Parathyroid adenoma (tissue), 2 donors: ENCODE measurements at regions not wholly inside any gene's neighbourhood (a gene's known extent, or its start where the extent isn't known, plus 50 kb on each side); places are given as distances from the start of the nearest gene placed in this dataset.

Experiments
- H2AFZ ChIP-seq: fragments of 300-600 bp; sonication (generic); one replicate; pipeline ENCODE4 v1.7.0; 2017; ENCODE audit warnings: antibody characterized with exemption, mild to moderate bottlenecking
- H3K27ac ChIP-seq: fragments of 300-600 bp; sonication (generic); one replicate; pipeline ENCODE4 v1.7.0; 2017
- H3K27me3 ChIP-seq: fragments of 300-600 bp; sonication (generic); one replicate; pipeline ENCODE4 v1.7.0; 2017; ENCODE audit warnings: low read length; ENCODE audit not compliant: control insufficient read depth, insufficient read depth
- H3K36me3 ChIP-seq: fragments of 300-600 bp; sonication (generic); one replicate; pipeline ENCODE4 v1.7.0; 2017; ENCODE audit warnings: low read length; ENCODE audit not compliant: control insufficient read depth, insufficient read depth
- H3K4me1 ChIP-seq: fragments of 300-600 bp; sonication (generic); one replicate; pipeline ENCODE4 v1.7.0; 2017; ENCODE audit warnings: control low read depth
- H3K4me2 ChIP-seq: fragments of 300-600 bp; sonication (generic); one replicate; pipeline ENCODE4 v1.7.0; 2017; ENCODE audit warnings: low read length
- H3K4me3 ChIP-seq: fragments of 300-600 bp; sonication (generic); one replicate; pipeline ENCODE4 v1.7.0; 2017; ENCODE audit warnings: low read depth, low read length
- H3K79me2 ChIP-seq: fragments of 300-600 bp; sonication (generic); one replicate; pipeline ENCODE4 v1.7.0; 2017; ENCODE audit warnings: control low read depth
- H3K9ac ChIP-seq: fragments of 300-600 bp; sonication (generic); one replicate; pipeline ENCODE4 v1.7.0; 2017; ENCODE audit warnings: mild to moderate bottlenecking
- H3K9me3 ChIP-seq: fragments of 300-600 bp; sonication (generic); one replicate; pipeline ENCODE4 v1.7.0; 2017; ENCODE audit warnings: low read length; ENCODE audit not compliant: control insufficient read depth
- CTCF ChIP-seq: fragments of 300-600 bp; sonication (generic); IDR thresholded peaks from one replicate; pipeline ENCODE4 v1.7.0; 2017; ENCODE audit warnings: antibody characterized with exemption, mild to moderate bottlenecking
- donor health status: primary hyperparathyroidism.

- no peak for TF ChIP-seq CTCF
- Histone ChIP-seq H3K27ac (no peak overlapping the region), H3K9me3 (no peaks in the 10 kb centered on the region), H3K79me2 (no peaks in the 10 kb centered on the region), H3K27me3 (no peaks in the 10 kb centered on the region), H3K9ac (no peak overlapping the region), H3K4me1 (no peaks in the 10 kb centered on the region), H3K36me3 (no peaks in the 10 kb centered on the region), H2AFZ (no peak overlapping the region), H3K4me2 (no peak overlapping the region), H3K4me3 (no peak overlapping the region)
Observed at GRCh38 chr4:137722910-137723309, 190.6 kb upstream of the PCDH18 start.

GRCh38 chr4:137711502-137711901, 179.2 kb upstream of the PCDH18 start:
- H3K36me3 ChIP-seq, result no peaks in the 10 kb centered on the region
- H3K4me3 ChIP-seq, result no peak overlapping the region
- no peaks in the 10 kb centered on the region for H3K79me2 ChIP-seq
- no peak overlapping the region for H3K4me2 ChIP-seq
- no peaks in the 10 kb centered on the region for H3K9me3 ChIP-seq
- H3K27ac ChIP-seq, result no peak overlapping the region
- H3K4me1 ChIP-seq, result no peaks in the 10 kb centered on the region
- no peak overlapping the region for H2AFZ ChIP-seq
- no peak for TF ChIP-seq CTCF
- no peaks in the 10 kb centered on the region for H3K27me3 ChIP-seq
- H3K9ac ChIP-seq, result no peak overlapping the region

- TF ChIP-seq CTCF, result no peak
- H3K27ac ChIP-seq, result no peak overlapping the region
Observed at GRCh38 chr4:137707626-137708025, 175.3 kb upstream of the PCDH18 start.

GRCh38 chr4:137707102-137707620, 174.9 kb upstream of the PCDH18 start:
- Histone ChIP-seq H2AFZ (no peak overlapping the region), H3K4me1 (no peaks in the 10 kb centered on the region), H3K9ac (no peak overlapping the region), H3K36me3 (no peaks in the 10 kb centered on the region), H3K27me3 (no peaks in the 10 kb centered on the region), H3K4me2 (no peak overlapping the region), H3K79me2 (no peaks in the 10 kb centered on the region), H3K9me3 (no peaks in the 10 kb centered on the region), H3K27ac (no peak overlapping the region), H3K4me3 (no peak overlapping the region)
- TF ChIP-seq CTCF, result no peak

More at GRCh38 chr4:137707626-137708025, 175.3 kb upstream of the PCDH18 start:
- no peaks in the 10 kb centered on the region for H3K79me2 ChIP-seq
- H3K27me3 ChIP-seq, result no peaks in the 10 kb centered on the region
- no peak overlapping the region for H3K4me2 ChIP-seq
- no peak overlapping the region for H3K9ac ChIP-seq
- H3K4me1 ChIP-seq, result no peaks in the 10 kb centered on the region
- H2AFZ ChIP-seq, result no peak overlapping the region
- no peaks in the 10 kb centered on the region for H3K9me3 ChIP-seq
- no peaks in the 10 kb centered on the region for H3K36me3 ChIP-seq
- no peak overlapping the region for H3K4me3 ChIP-seq

- H3K4me2 ChIP-seq, result no peak overlapping the region
- H3K36me3 ChIP-seq, result no peaks in the 10 kb centered on the region
- H3K79me2 ChIP-seq, result no peaks in the 10 kb centered on the region
- H3K27me3 ChIP-seq, result no peaks in the 10 kb centered on the region
- H3K9ac ChIP-seq, result no peak overlapping the region
- TF ChIP-seq CTCF, result no peak
- H3K4me1 ChIP-seq, result no peaks in the 10 kb centered on the region
- H3K9me3 ChIP-seq, result no peaks in the 10 kb centered on the region
- no peak overlapping the region for H2AFZ ChIP-seq
- H3K27ac ChIP-seq, result no peak overlapping the region
- H3K4me3 ChIP-seq, result no peak overlapping the region
Observed at GRCh38 chr4:137705171-137705783, 173.0 kb upstream of the PCDH18 start.
